Heart left ventricle (tissue), 16 donors: ENCODE measurements at regions not wholly inside any gene's neighbourhood (a gene's known extent, or its start where the extent isn't known, plus 50 kb on each side); places are given as distances from the start of the nearest gene placed in this dataset.
A peak's percentile ranks its signal among the peaks of the same experiment; 100 is the strongest.

Experiments
- ATAC-seq, 4 donors: fragments of 200-7000 bp; cut with Tn5 transposase; one replicate each; pipeline ENCODE4 v1.9.1; 2020 to 2022; ENCODE audit warnings: moderate library complexity in 4 of 4, mild to moderate bottlenecking in 3 of 4, moderate number of reproducible peaks in 1 of 4
- DNase-seq, 5 donors: peaks; one replicate each; pipeline ENCODE4 v3.0.0-alpha.2; 2020
- H3K27ac ChIP-seq, 12 donors: fragments of 200-600 bp; sonication (generic) in 4 of 12; one replicate each; pipeline versions ENCODE4 v1.5.0 to v1.8.0; 2016 to 2022; ENCODE audit warnings: mild to moderate bottlenecking in 2 of 12
- H3K27me3 ChIP-seq, 9 donors: fragments of 200-600 bp; sonication (generic) in 2 of 9; one replicate each; pipeline versions ENCODE4 v1.5.1 to v1.8.0; 2016 to 2022; ENCODE audit warnings: mild to moderate bottlenecking in 3 of 9
- H3K36me3 ChIP-seq, 9 donors: fragments of 200-600 bp; sonication (generic) in 2 of 9; one replicate each; pipeline versions ENCODE4 v1.5.0 to v1.8.0; 2018 to 2022; ENCODE audit warnings: mild to moderate bottlenecking in 2 of 9
- H3K4me1 ChIP-seq, 12 donors: fragments of 200-600 bp; sonication (generic) in 4 of 12; one replicate each; pipeline versions ENCODE4 v1.5.0 to v1.8.0; 2016 to 2022; ENCODE audit warnings: mild to moderate bottlenecking in 3 of 12
- H3K4me3 ChIP-seq, 12 donors: fragments of 200-600 bp; sonication (generic) in 4 of 12; one replicate each; pipeline versions ENCODE4 v1.5.0 to v1.8.0; 2017 to 2022; ENCODE audit warnings: mild to moderate bottlenecking in 9 of 12, moderate library complexity in 4 of 12
- H3K9me3 ChIP-seq, 12 donors: fragments of 200-600 bp; sonication (generic) in 4 of 12; one replicate each; pipeline versions ENCODE4 v1.5.0 to v1.8.0; 2016 to 2022; ENCODE audit warnings: mild to moderate bottlenecking in 1 of 12
- CTCF ChIP-seq, 12 donors: fragments of 200-600 bp; sonication (generic) in 4 of 12; IDR thresholded peaks; one replicate each; pipeline versions ENCODE4 v1.5.0 to v1.8.0; 2018 to 2022; ENCODE audit warnings: antibody characterized with exemption in 12 of 12, mild to moderate bottlenecking in 5 of 12
- POLR2A ChIP-seq, 2 donors: fragments of 450-650 bp; IDR thresholded peaks; one replicate each; pipeline ENCODE4 v1.6.1; 2017; ENCODE audit warnings: antibody characterized with exemption in 2 of 2, mild to moderate bottlenecking in 2 of 2, moderate library complexity in 2 of 2
- WGBS, 4 donors: extraction: QIAGEN DNeasy Blood & Tissue Kit in 2 of 4; methylation state at CpG; one replicate each; pipeline versions ENCODE4 v1.1.5 to v1.1.7; 2013 to 2018; 5-methylcytosine and 5-hydroxymethylcytosine counted together
- intact Hi-C, 10 donors: fragments of 100-400 bp; cut with DNase I; formaldehyde crosslinking; loops; one replicate each; pipeline versions ENCODE4 v1.11.1 to v1.14.2; 2022
- donor health status: ischemic (EF 13 %, LVEDD 7.1; RV severe dilation, severe dysfunction).
- donor health status: healthy with polysubstance abuse.
- donor health status: DM: no; HTN: yes; CAD: no.
- donor health status: DM: no; HTN: no; CAD: no.
- donor health status: ischemic (EF 25% LVEDD 6.9; RV normal size, moderate dysfunction).
- donor health status: ischemic (EF 25% LVEDD 5.7; RV mildly dilated, moderate dysfunction).
- donor health status: healthy.
- donor health status: DM: yes; HTN: yes; CAD: no.
- donor health status: ischemic (EF 35%, LVEDD 5.7; RV mildly dilated, moderate dysfunction).
- donor health status: nonischemic (EF 11% LVEDD 7.7; RV severe dilation, severe dysfunction).
- donor health status: DM: yes; HTN: yes; CAD: no.
- donor health status: PGD.
- donor health status: ischemic (EF 29% LVEDD 5.4; RV normal size, mild dysfunction).
- donor health status: nonischemic (EF 23%, LVEDD 6.1; RV moderate dilation, normal function).

- H3K9me3 ChIP-seq = no peaks in the 10 kb centered on the region
- intact Hi-C loops = loop anchor here in 1 of 10 donors (5.0 kb wide), 1 partner anchor 766 kb away; no protein-coding TSS in a partner anchor
- ATAC-seq (no peak), DNase-seq (no peak)
- no peaks in the 10 kb centered on the region for H3K36me3 ChIP-seq
- H3K4me1 ChIP-seq = peaks cover 0 to 19% (median 0%) of the 10 kb centered on the region in 12 donors
- TF ChIP-seq CTCF (IDR thresholded peaks at IDR 0.05) (no peak), POLR2A (IDR thresholded peaks at IDR 0.05) (no peak)
- H3K4me3 ChIP-seq = no peak overlapping the region
- H3K27ac ChIP-seq = no peak overlapping the region
- H3K27me3 ChIP-seq = no peaks in the 10 kb centered on the region
These were observed 604.8 kb upstream of the ADAMTS5 start for GRCh38 chr21:27571706-27572105.

- Histone ChIP-seq H3K4me1 (peaks cover 0 to 19% (median 0%) of the 10 kb centered on the region in 12 donors), H3K27me3 (no peaks in the 10 kb centered on the region), H3K27ac (peak overlapping the region in 9 of 12 donors; percentile 2 to 62 (median 33)), H3K36me3 (no peaks in the 10 kb centered on the region), H3K4me3 (no peak overlapping the region), H3K9me3 (no peaks in the 10 kb centered on the region)
- WGBS, 4 donors = 38 to 62% (median 57%) methylated on average over 2 of the region's 2 CpGs
- DNase-seq = peak; percentile 55 to 82 (median 69)
- peak; percentile 80 to 94 (median 89) for ATAC-seq
- no peak for TF ChIP-seq CTCF (IDR thresholded peaks at IDR 0.05)
- no peak for TF ChIP-seq POLR2A (IDR thresholded peaks at IDR 0.05)
- intact Hi-C loops = loop anchor here in 1 of 10 donors (5.0 kb wide), 1 partner anchor 767 kb away; no protein-coding TSS in a partner anchor
These were observed 603.5 kb upstream of the ADAMTS5 start for GRCh38 chr21:27570306-27570868.

- peak overlapping the region in 7 of 12 donors; percentile 30 to 62 (median 47) for H3K27ac ChIP-seq
- TF ChIP-seq POLR2A (IDR thresholded peaks at IDR 0.05) (no peak), CTCF (IDR thresholded peaks at IDR 0.05) (no peak)
- ATAC-seq (peak in 2 of 4 donors; percentile 4 to 14), DNase-seq (no peak)
- H3K36me3 ChIP-seq = no peaks in the 10 kb centered on the region
- intact Hi-C loops = loop anchor here in 9 of 10 donors (5.0 to 10.0 kb wide), 11 partner anchors 132 to 1175 kb away; partner anchors contain the start of genes ADAMTS1 (in 1 of the 9) and ADAMTS5 (in 1 of the 9)
- no peaks in the 10 kb centered on the region for H3K27me3 ChIP-seq
- H3K4me3 ChIP-seq = no peak overlapping the region
- H3K9me3 ChIP-seq = no peaks in the 10 kb centered on the region
- WGBS, 4 donors = 72 to 81% (median 78%) methylated on average over 2 of the region's 2 CpGs
- H3K4me1 ChIP-seq = peaks cover 0 to 19% (median 0%) of the 10 kb centered on the region in 12 donors
These were observed 602.9 kb upstream of the ADAMTS5 start for GRCh38 chr21:27569831-27570230.

GRCh38 chr21:27569091-27569490, 602.2 kb upstream of the ADAMTS5 start:
- no peak for ATAC-seq
- DNase-seq = no peak
- intact Hi-C loops = loop anchor here in 9 of 10 donors (5.0 to 10.0 kb wide), 10 partner anchors 133 to 1176 kb away; partner anchors contain the start of genes ADAMTS1 (in 1 of the 9) and ADAMTS5 (in 1 of the 9)
- TF ChIP-seq POLR2A (IDR thresholded peaks at IDR 0.05) = no peak
- no peak for TF ChIP-seq CTCF (IDR thresholded peaks at IDR 0.05)
- H3K27me3 ChIP-seq = no peaks in the 10 kb centered on the region
- H3K4me3 ChIP-seq = no peak overlapping the region
- peaks cover 0 to 19% (median 0%) of the 10 kb centered on the region in 12 donors for H3K4me1 ChIP-seq
- 88 to 95% (median 94%) methylated on average over 2 of the region's 2 CpGs for WGBS, 4 donors
- no peaks in the 10 kb centered on the region for H3K9me3 ChIP-seq
- H3K27ac ChIP-seq = no peak overlapping the region
- no peaks in the 10 kb centered on the region for H3K36me3 ChIP-seq
